Type B pancreatic cell (in vitro differentiated cells): ENCODE measurements at regions not wholly inside any gene's neighbourhood (a gene's known extent, or its start where the extent isn't known, plus 50 kb on each side); places are given as distances from the start of the nearest gene placed in this dataset.
"Not testable (repeated sequence)": the region's sequence is repeated elsewhere in the genome, so short reads cannot be mapped to it uniquely, and the experiment has no call there.

Source experiments
- DNase-seq: peaks from one replicate; pipeline ENCODE4 v3.0.0; 2021; ENCODE audit warnings: mixed read lengths; ENCODE audit not compliant: unreplicated experiment; ENCODE audit errors: extremely low spot score
- H3K27ac Mint-ChIP-seq: 2 replicates; pipeline ENCODE4 v1.8.0; 2021; ENCODE audit warnings: mild to moderate bottlenecking, mixed read lengths
- H3K27me3 Mint-ChIP-seq: 2 replicates; pipeline ENCODE4 v1.8.0; 2021; ENCODE audit warnings: mixed read lengths
- H3K36me3 Mint-ChIP-seq: 2 replicates; pipeline ENCODE4 v1.8.0; 2021; ENCODE audit warnings: mixed read lengths
- H3K4me1 Mint-ChIP-seq: one replicate; pipeline ENCODE4 v1.8.0; 2021; ENCODE audit warnings: mixed read lengths; ENCODE audit not compliant: unreplicated experiment
- H3K4me3 Mint-ChIP-seq: 2 replicates; pipeline ENCODE4 v1.8.0; 2021; ENCODE audit warnings: mild to moderate bottlenecking, mixed read lengths
- H3K9me3 Mint-ChIP-seq: 2 replicates; pipeline ENCODE4 v1.8.0; 2021; ENCODE audit warnings: mixed read lengths
- CTCF ChIP-seq: fragments of 200-600 bp; sonication (generic); conservative IDR thresholded peaks from 2 replicates; pipeline ENCODE4 v1.5.0; 2021; ENCODE audit warnings: antibody characterized with exemption, mild to moderate bottlenecking

DNA sequence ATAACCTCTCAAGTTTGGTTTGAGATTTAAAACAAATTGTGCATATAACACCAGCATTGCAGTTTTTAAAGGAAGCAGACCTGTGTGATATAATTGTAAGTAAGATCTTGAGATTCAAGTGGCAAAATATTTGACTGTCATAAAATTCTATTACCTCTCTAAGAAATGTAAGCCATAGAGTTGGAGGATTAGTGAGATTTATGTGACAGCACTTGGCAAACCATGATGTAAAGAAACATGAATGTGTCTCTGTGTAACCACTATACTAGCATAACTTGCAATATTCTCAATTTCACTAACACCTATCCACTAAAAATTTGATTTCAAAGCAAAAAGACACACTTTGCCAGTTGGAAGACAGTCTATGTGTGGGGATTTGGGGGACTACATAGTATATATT is 190.2 kb upstream of the SSTR4 start:
- no peak for DNase-seq
- H3K36me3 Mint-ChIP-seq, result no peaks in the 10 kb centered on the region
- H3K27ac Mint-ChIP-seq, result no peak overlapping the region
- no peak for TF ChIP-seq CTCF
- H3K9me3 Mint-ChIP-seq, result peaks cover 4% of the 10 kb centered on the region
- no peak overlapping the region for H3K4me3 Mint-ChIP-seq
- H3K4me1 Mint-ChIP-seq, result peaks cover 19% of the 10 kb centered on the region
- peaks cover 51% of the 10 kb centered on the region for H3K27me3 Mint-ChIP-seq

DNA sequence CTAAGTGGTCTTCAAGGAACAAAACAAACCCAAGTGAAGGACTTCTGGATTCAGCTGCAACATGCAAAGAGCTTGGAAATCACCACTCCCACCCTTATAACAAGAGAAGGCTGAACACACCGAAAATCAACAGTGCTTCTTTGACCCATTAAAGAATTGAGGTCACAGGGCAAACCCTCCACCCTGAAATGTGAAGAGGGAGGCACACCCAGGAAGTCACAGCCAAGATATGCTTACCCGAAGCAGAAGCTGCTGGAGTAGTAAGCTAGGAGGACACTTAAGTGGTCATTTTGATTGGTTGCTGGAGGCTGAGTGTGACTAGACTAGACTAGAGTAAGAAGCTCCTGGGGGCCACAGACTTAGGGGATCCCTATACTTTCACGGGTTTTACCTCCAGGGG is 188.2 kb upstream of the SSTR4 start:
- Mint-ChIP-seq H3K4me1 (peaks cover 8% of the 10 kb centered on the region), H3K36me3 (no peaks in the 10 kb centered on the region), H3K27ac (no peak overlapping the region), H3K27me3 (peaks cover 50% of the 10 kb centered on the region), H3K4me3 (no peak overlapping the region), H3K9me3 (peaks cover 4% of the 10 kb centered on the region)
- TF ChIP-seq CTCF, result no peak
- no peak for DNase-seq

DNA sequence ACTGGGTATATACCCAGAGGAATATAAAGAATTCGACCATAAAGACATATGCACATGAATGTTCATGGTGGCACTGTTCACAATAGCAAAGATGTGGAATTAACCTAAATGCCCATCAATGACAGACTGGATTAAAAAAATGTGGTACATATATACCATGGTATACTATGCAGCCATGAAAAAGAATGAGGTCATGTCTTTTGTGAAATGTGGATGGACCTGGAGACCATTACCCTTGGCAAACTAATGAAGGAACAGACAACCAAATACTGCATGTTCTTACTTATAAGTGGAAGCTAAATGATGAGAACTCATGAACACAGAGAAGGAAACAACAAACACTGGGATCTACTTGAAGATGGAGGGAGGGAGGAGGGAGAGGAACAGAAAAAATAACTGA is 186.7 kb upstream of the SSTR4 start:
- Mint-ChIP-seq H3K27me3 (peaks cover 47% of the 10 kb centered on the region), H3K4me3 (no peak overlapping the region), H3K36me3 (no peaks in the 10 kb centered on the region), H3K27ac (no peak overlapping the region), H3K9me3 (peaks cover 4% of the 10 kb centered on the region), H3K4me1 (no peaks in the 10 kb centered on the region)
- TF ChIP-seq CTCF, result no peak
- DNase-seq, result no peak

GRCh38 chr20:22851679-22852346 is 183.3 kb upstream of the SSTR4 start:
- DNase-seq, H3K27ac Mint-ChIP-seq, H3K36me3 Mint-ChIP-seq, H3K4me3 Mint-ChIP-seq, H3K4me1 Mint-ChIP-seq, H3K9me3 Mint-ChIP-seq: not testable (repeated sequence)
- peak; percentile 80 for TF ChIP-seq CTCF
- H3K27me3 Mint-ChIP-seq, result peaks cover 51% of the 10 kb centered on the region

- H3K4me3 Mint-ChIP-seq, result no peak overlapping the region
- TF ChIP-seq CTCF, result no peak
- no peak overlapping the region for H3K27ac Mint-ChIP-seq
- no peak for DNase-seq
- H3K27me3 Mint-ChIP-seq, result peaks cover 21% of the 10 kb centered on the region
- H3K36me3 Mint-ChIP-seq, result no peaks in the 10 kb centered on the region
- no peaks in the 10 kb centered on the region for H3K9me3 Mint-ChIP-seq
- H3K4me1 Mint-ChIP-seq, result peaks cover 14% of the 10 kb centered on the region
Observed at GRCh38 chr20:22861231-22861980, 173.7 kb upstream of the SSTR4 start.
